Tibial nerve (tissue), 4 donors: ENCODE measurements at regions not wholly inside any gene's neighbourhood (a gene's known extent, or its start where the extent isn't known, plus 50 kb on each side); places are given as distances from the start of the nearest gene placed in this dataset.

Source experiments
- CTCF ChIP-seq, 5 experiments: fragments of 200-600 bp in 3 of 5; fragments of 450-650 bp in 2 of 5; sonication (generic) in 3 of 5; IDR thresholded peaks; one replicate each; pipeline ENCODE4 v1.5.1; 2016 to 2019; ENCODE audit warnings: antibody characterized with exemption in 5 of 5, mild to moderate bottlenecking in 3 of 5, moderate library complexity in 2 of 5
- EP300 ChIP-seq, 2 donors: sonication (generic); formaldehyde crosslinking; IDR thresholded peaks; one replicate each; pipeline ENCODE4 v1.6.1; 2017; ENCODE audit warnings: antibody characterized with exemption in 2 of 2, mild to moderate bottlenecking in 1 of 2
- POLR2A ChIP-seq, 2 donors: fragments of 450-650 bp; IDR thresholded peaks; one replicate each; pipeline ENCODE4 v1.6.1; 2017; ENCODE audit warnings: antibody characterized with exemption in 2 of 2, mild to moderate bottlenecking in 2 of 2, moderate library complexity in 2 of 2

- TF ChIP-seq CTCF (IDR thresholded peaks at IDR 0.05) (no peak), POLR2A (IDR thresholded peaks at IDR 0.05) (no peak), EP300 (IDR thresholded peaks at IDR 0.05) (no peak)
Observed at GRCh38 chr4:100696531-100696930, 178.7 kb upstream of the EMCN start.
